GM12875 (cell line): ENCODE measurements at regions not wholly inside any gene's neighbourhood (a gene's known extent, or its start where the extent isn't known, plus 50 kb on each side); places are given as distances from the start of the nearest gene placed in this dataset.
A peak's percentile ranks its signal among the peaks of the same experiment; 100 is the strongest.
"Not testable (repeated sequence)": the region's sequence is repeated elsewhere in the genome, so short reads cannot be mapped to it uniquely, and the experiment has no call there.

ENCODE experiments used
- H3K4me3 ChIP-seq: one replicate; pipeline ENCODE4 v1.5.1; 2011; ENCODE audit warnings: low read depth, low read length, control low read depth
- TF ChIP-seq, protein P1 (sequence below): IDR thresholded peaks from 2 replicates; pipeline ENCODE4 v1.5.1; 2011; ENCODE audit warnings: low read depth, mild to moderate bottlenecking, control low read depth, inconsistent platforms, low read length, moderate library complexity, borderline replicate concordance; ENCODE audit not compliant: insufficient read depth

GRCh38 chr2:11898576-11898975, 152.1 kb downstream of the LPIN1 start:
- TF ChIP-seq, protein P1, sequence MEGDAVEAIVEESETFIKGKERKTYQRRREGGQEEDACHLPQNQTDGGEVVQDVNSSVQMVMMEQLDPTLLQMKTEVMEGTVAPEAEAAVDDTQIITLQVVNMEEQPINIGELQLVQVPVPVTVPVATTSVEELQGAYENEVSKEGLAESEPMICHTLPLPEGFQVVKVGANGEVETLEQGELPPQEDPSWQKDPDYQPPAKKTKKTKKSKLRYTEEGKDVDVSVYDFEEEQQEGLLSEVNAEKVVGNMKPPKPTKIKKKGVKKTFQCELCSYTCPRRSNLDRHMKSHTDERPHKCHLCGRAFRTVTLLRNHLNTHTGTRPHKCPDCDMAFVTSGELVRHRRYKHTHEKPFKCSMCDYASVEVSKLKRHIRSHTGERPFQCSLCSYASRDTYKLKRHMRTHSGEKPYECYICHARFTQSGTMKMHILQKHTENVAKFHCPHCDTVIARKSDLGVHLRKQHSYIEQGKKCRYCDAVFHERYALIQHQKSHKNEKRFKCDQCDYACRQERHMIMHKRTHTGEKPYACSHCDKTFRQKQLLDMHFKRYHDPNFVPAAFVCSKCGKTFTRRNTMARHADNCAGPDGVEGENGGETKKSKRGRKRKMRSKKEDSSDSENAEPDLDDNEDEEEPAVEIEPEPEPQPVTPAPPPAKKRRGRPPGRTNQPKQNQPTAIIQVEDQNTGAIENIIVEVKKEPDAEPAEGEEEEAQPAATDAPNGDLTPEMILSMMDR, result no peak
- no peak overlapping the region for H3K4me3 ChIP-seq

DNA sequence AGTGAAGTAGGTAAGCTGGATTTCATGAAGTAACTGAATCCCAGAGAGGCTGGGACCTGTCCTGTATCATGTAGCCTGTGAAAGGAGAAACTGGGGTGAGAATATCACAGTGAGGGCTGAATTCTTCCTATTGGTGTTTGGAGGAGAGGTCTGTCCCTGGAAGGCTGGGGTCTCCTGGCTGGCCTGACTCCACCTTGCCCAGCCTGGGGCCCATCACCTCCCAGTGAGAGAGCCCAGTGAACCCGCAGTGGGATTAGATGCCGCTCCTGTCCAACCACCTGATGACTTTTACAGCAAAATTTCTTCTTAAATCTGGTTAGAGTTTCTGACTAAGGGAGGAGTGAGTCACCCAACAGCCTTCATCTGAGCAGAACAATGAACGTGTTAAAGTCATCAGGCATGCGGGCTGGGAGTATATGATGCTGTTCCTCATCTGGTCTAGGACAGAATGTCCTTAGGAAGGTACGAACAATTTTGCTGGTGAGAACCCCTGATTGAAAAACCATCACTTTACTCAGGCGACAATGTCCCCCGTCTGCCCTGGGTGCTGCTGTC, 152.9 kb downstream of the LPIN1 start:
- TF ChIP-seq, protein P1, result no peak
- no peak overlapping the region for H3K4me3 ChIP-seq

GRCh38 chr2:11900891-11901290, 154.5 kb downstream of the LPIN1 start:
- H3K4me3 ChIP-seq, result not testable (repeated sequence)

DNA sequence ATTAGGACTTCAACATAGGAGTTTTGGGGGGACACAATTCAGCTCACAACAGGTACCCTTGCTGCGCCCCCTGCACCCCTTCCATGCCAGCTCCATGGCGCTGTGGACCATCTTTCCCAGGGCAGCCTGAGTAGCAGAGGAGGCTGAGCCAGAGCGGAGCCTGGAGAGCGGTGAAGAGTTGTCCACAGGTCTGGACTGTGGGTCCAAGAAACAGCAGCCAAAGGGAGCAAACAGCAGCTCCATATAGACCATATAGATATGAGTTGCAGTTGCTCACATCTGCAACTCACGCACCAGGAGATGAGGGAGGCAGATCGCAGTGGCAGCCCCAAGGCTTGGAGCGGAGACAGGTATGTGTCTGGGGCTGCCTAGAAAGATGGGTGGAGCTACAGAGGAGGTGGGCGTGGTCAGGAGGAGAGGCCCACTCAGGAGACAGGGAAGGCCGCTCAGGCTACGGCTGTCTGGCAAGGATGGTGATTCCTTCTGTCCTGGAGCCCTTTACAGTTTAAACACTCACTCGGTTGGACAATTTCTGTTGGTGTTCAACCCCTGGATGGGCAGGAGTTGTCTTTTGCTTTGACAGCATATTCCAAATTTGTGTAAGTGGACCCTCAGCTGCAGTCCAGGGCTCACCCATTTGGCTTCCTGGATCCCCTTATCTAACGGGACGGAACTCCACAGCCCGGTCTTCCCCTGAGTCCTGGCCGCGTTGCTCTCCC, 155.1 kb downstream of the LPIN1 start:
- TF ChIP-seq, protein P1, result no peak

DNA sequence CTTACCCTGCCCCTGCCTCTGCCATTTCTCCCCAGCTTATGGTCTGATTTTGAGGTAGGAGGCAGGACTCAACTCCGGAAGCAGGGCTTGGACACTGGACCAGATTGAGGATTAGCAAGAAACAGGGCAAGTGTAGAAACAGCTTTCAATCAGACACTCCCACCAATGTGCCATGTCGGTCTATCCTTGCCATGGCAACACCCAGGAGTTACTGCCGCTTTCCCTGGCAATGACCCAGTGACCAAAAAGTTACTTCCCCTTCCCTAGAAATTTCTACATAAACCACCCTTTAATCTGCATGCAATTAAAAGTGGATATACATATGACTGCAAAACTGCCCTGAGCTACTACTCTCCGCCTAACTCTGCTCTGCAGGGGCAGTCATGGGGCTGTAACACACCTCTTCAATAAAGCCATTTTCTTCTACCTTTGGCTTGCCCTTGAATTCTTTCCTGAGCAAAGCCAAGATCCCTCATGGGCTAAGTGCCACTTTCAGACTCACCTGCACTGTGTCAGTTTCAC, 156.7 kb downstream of the LPIN1 start:
- TF ChIP-seq, protein P1, result no peak
- no peak overlapping the region for H3K4me3 ChIP-seq

More for the DNA sequence above, 155.1 kb downstream of the LPIN1 start:
- no peak overlapping the region for H3K4me3 ChIP-seq

DNA sequence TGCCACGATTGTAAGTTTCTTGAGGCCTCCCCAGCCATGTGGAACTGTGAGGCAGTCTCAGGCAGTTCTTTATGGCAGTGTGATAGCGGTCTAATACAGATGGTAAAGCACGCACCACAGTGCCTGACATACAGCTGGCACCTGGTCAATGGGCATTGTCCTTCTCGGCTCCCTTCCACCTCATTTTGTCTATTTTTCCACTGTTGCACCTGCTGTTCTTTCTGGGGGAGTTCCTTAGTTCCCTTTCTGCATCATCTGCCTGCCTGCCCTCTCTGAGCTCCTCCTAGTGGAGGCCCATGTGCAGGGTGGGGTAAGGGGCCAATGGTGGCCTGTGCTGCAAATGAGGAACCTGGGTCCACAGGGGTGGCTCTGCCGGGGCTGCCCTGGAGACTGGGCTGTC, 157.6 kb downstream of the LPIN1 start:
- H3K4me3 ChIP-seq, result no peak overlapping the region
- TF ChIP-seq, protein P1, result peak; percentile 42

- TF ChIP-seq, protein P1, result no peak
- no peak overlapping the region for H3K4me3 ChIP-seq
Observed at GRCh38 chr2:11904941-11905340, 158.5 kb downstream of the LPIN1 start.
